ENCODE measurements at regions not wholly inside any gene's neighbourhood (a gene's known extent, or its start where the extent isn't known, plus 50 kb on each side); places are given as distances from the start of the nearest gene placed in this dataset.

DNA sequence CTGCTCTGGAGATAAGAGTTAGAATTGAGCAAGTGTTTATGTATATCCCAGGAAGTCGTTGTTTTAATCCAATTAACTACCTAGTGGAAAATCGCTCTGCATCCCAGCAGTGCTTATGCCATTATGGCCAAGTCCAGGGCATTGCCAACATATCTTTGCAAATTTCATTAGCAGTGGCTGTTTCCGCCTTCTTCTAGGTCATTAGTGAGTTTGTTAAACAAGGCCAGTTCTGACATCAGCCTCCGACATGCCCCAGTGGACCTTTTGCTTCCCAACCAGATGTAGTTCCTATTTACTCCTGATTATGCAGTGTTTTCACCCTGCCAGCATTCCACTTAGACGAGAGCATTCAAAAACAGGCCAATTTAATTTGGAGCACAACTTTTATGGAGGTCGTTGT, 106.8 kb upstream of the FAM78B start:
- no peaks in the 10 kb centered on the region for H3K36me3 ChIP-seq (ENCODE audit: control insufficient read depth, insufficient read depth, low read length)
- no peak overlapping the region for H3K4me3 ChIP-seq (ENCODE audit: low read length)
- no peaks in the 10 kb centered on the region for H3K9me3 ChIP-seq (ENCODE audit: control insufficient read depth, insufficient read depth, low read length)
- no CpG with 5 or more reads among the region's 6 CpGs for WGBS (ENCODE audit: insufficient coverage, insufficient read length)
- no peak for DNase-seq (ENCODE audit: low read depth, low spot score)
- no peaks in the 10 kb centered on the region for H3K27me3 ChIP-seq (ENCODE audit: control insufficient read depth, insufficient read depth, low read length)
- H3K4me1 ChIP-seq (ENCODE audit: control insufficient read depth, insufficient read depth, low read length), result peaks cover 2% of the 10 kb centered on the region; the same call in 1 of the 2 replicates
- H3K27ac ChIP-seq (ENCODE audit: low read length), result no peak overlapping the region

DNA sequence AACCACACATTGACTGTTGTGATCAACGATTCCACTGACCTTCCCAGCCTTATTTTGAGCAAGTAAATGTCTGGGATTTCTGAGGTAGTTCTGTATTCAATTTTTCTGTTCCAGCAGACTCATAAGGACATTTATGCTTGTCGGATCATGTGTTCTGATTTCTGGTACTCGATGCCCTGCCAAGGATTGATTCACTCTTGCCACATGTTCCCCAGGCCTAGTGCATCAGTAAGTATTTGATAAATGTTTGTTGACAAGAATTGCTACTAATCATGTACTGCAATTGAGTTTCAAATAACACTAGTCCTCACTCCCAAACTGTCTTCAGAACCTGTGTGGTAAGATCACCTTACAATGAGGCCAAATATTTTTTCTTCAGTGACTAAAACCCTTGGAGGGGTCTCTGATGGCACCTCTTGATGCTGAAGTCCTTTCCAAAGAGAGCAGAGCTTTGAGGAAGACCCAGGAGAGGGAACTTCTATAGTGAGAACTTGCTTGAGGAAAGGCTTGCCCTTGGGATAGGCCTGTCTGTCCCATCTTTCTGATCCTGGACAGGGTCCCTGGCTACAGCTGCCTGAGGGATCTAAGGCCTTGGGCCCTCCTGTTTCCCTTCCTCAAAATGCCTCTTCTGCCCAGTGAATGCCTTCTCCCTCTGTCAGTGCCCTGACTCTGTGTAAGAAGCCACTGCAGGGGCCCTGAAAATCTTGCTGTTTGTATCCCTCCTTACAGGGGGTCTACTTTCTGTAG, 115.8 kb upstream of the FAM78B start:
- no peak overlapping the region for H3K27ac ChIP-seq (ENCODE audit: low read length)
- WGBS (ENCODE audit: insufficient coverage, insufficient read length), result no CpG with 5 or more reads among the region's 3 CpGs
- no peaks in the 10 kb centered on the region for H3K36me3 ChIP-seq (ENCODE audit: control insufficient read depth, insufficient read depth, low read length)
- no peaks in the 10 kb centered on the region for H3K4me1 ChIP-seq (ENCODE audit: control insufficient read depth, insufficient read depth, low read length)
- no peaks in the 10 kb centered on the region for H3K27me3 ChIP-seq (ENCODE audit: control insufficient read depth, insufficient read depth, low read length)
- H3K9me3 ChIP-seq (ENCODE audit: control insufficient read depth, insufficient read depth, low read length), result no peaks in the 10 kb centered on the region; the same call in 1 of the 2 replicates
- DNase-seq (ENCODE audit: low read depth, low spot score), result no peak
- no peak overlapping the region for H3K4me3 ChIP-seq (ENCODE audit: low read length)

- Histone ChIP-seq H3K4me1 (ENCODE audit: control insufficient read depth, insufficient read depth, low read length) (no peaks in the 10 kb centered on the region), H3K27ac (ENCODE audit: low read length) (no peak overlapping the region), H3K4me3 (ENCODE audit: low read length) (no peak overlapping the region), H3K9me3 (ENCODE audit: control insufficient read depth, insufficient read depth, low read length) (no peaks in the 10 kb centered on the region; the same call in 1 of the 2 replicates), H3K36me3 (ENCODE audit: control insufficient read depth, insufficient read depth, low read length) (no peaks in the 10 kb centered on the region), H3K27me3 (ENCODE audit: control insufficient read depth, insufficient read depth, low read length) (no peaks in the 10 kb centered on the region)
- DNase-seq (ENCODE audit: low read depth, low spot score), result no peak
- WGBS (ENCODE audit: insufficient coverage, insufficient read length), result no CpG with 5 or more reads among the region's 6 CpGs
Observed at GRCh38 chr1:166283190-166283589, 116.4 kb upstream of the FAM78B start.

- DNase-seq (ENCODE audit: low read depth, low spot score), result no peak
- WGBS (ENCODE audit: insufficient coverage, insufficient read length), result no CpG with 5 or more reads among the region's 5 CpGs
Observed at GRCh38 chr1:166283600-166283999, 116.8 kb upstream of the FAM78B start.

GRCh38 chr1:166289309-166290050, 122.7 kb upstream of the FAM78B start:
- Histone ChIP-seq H3K36me3 (ENCODE audit: control insufficient read depth, insufficient read depth, low read length) (no peaks in the 10 kb centered on the region), H3K9me3 (ENCODE audit: control insufficient read depth, insufficient read depth, low read length) (no peaks in the 10 kb centered on the region; the same call in 1 of the 2 replicates), H3K27ac (ENCODE audit: low read length) (no peak overlapping the region), H3K4me1 (ENCODE audit: control insufficient read depth, insufficient read depth, low read length) (no peaks in the 10 kb centered on the region), H3K27me3 (ENCODE audit: control insufficient read depth, insufficient read depth, low read length) (no peaks in the 10 kb centered on the region; the same call in 1 of the 2 replicates), H3K4me3 (ENCODE audit: low read length) (no peak overlapping the region)
- no peak for DNase-seq (ENCODE audit: low read depth, low spot score)
- WGBS (ENCODE audit: insufficient coverage, insufficient read length), result no CpG with 5 or more reads among the region's 4 CpGs

More at GRCh38 chr1:166283600-166283999, 116.8 kb upstream of the FAM78B start:
- H3K4me3 ChIP-seq (ENCODE audit: low read length), result no peak overlapping the region
- H3K27me3 ChIP-seq (ENCODE audit: control insufficient read depth, insufficient read depth, low read length), result no peaks in the 10 kb centered on the region
- no peaks in the 10 kb centered on the region for H3K4me1 ChIP-seq (ENCODE audit: control insufficient read depth, insufficient read depth, low read length)
- H3K9me3 ChIP-seq (ENCODE audit: control insufficient read depth, insufficient read depth, low read length), result no peaks in the 10 kb centered on the region; the same call in 1 of the 2 replicates
- no peaks in the 10 kb centered on the region for H3K36me3 ChIP-seq (ENCODE audit: control insufficient read depth, insufficient read depth, low read length)
- H3K27ac ChIP-seq (ENCODE audit: low read length), result no peak overlapping the region

DNA sequence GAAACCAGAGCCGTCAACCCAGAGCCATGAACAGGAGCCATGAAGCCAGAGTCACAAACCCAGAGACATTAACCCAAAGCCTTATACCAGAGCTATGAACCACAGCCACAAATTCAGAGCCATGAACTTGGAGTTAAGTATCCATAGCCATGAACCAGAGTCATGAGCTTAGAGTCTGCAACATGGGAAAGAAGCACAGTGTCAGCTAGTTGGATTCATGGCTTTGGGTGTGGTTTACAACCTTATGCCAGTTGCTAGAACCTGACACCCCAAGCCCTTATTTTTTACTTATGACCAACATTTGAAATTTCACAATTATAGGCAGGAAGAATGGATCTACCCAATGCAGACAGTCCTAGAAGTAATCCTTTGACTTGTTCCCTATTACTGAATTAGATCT, 128.9 kb upstream of the FAM78B start:
- Histone ChIP-seq H3K27ac (ENCODE audit: low read length) (no peak overlapping the region), H3K36me3 (ENCODE audit: control insufficient read depth, insufficient read depth, low read length) (no peaks in the 10 kb centered on the region), H3K27me3 (ENCODE audit: control insufficient read depth, insufficient read depth, low read length) (no peaks in the 10 kb centered on the region; the same call in 1 of the 2 replicates), H3K9me3 (ENCODE audit: control insufficient read depth, insufficient read depth, low read length) (no peaks in the 10 kb centered on the region), H3K4me3 (ENCODE audit: low read length) (no peak overlapping the region), H3K4me1 (ENCODE audit: control insufficient read depth, insufficient read depth, low read length) (no peaks in the 10 kb centered on the region)
- WGBS (ENCODE audit: insufficient coverage, insufficient read length), result no CpG with 5 or more reads among the region's 1 CpG
- no peak for DNase-seq (ENCODE audit: low read depth, low spot score)

GRCh38 chr1:166297993-166298392, 131.2 kb upstream of the FAM78B start:
- H3K27ac ChIP-seq (ENCODE audit: low read length), result no peak overlapping the region
- H3K4me1 ChIP-seq (ENCODE audit: control insufficient read depth, insufficient read depth, low read length), result peaks cover 2% of the 10 kb centered on the region; the same call in 1 of the 2 replicates
- no peaks in the 10 kb centered on the region for H3K36me3 ChIP-seq (ENCODE audit: control insufficient read depth, insufficient read depth, low read length)
- H3K4me3 ChIP-seq (ENCODE audit: low read length), result no peak overlapping the region
- no CpG with 5 or more reads among the region's 1 CpG for WGBS (ENCODE audit: insufficient coverage, insufficient read length)
- no peaks in the 10 kb centered on the region for H3K9me3 ChIP-seq (ENCODE audit: control insufficient read depth, insufficient read depth, low read length)
- no peak for DNase-seq (ENCODE audit: low read depth, low spot score)
- H3K27me3 ChIP-seq (ENCODE audit: control insufficient read depth, insufficient read depth, low read length), result no peaks in the 10 kb centered on the region; the same call in 1 of the 2 replicates

- Histone ChIP-seq H3K4me1 (ENCODE audit: control insufficient read depth, insufficient read depth, low read length) (peaks cover 4% of the 10 kb centered on the region; the same call in 1 of the 2 replicates), H3K4me3 (ENCODE audit: low read length) (no peak overlapping the region), H3K27me3 (ENCODE audit: control insufficient read depth, insufficient read depth, low read length) (no peaks in the 10 kb centered on the region), H3K9me3 (ENCODE audit: control insufficient read depth, insufficient read depth, low read length) (no peaks in the 10 kb centered on the region), H3K27ac (ENCODE audit: low read length) (no peak overlapping the region), H3K36me3 (ENCODE audit: control insufficient read depth, insufficient read depth, low read length) (no peaks in the 10 kb centered on the region)
- WGBS (ENCODE audit: insufficient coverage, insufficient read length), result 100% methylated on average over 1 of the region's 5 CpGs
- DNase-seq (ENCODE audit: low read depth, low spot score), result no peak
Observed at GRCh38 chr1:166300767-166301166, 134.0 kb upstream of the FAM78B start.

GRCh38 chr1:166302989-166303758, 136.4 kb upstream of the FAM78B start:
- Histone ChIP-seq H3K36me3 (ENCODE audit: control insufficient read depth, insufficient read depth, low read length) (no peaks in the 10 kb centered on the region), H3K27me3 (ENCODE audit: control insufficient read depth, insufficient read depth, low read length) (no peaks in the 10 kb centered on the region; the same call in 1 of the 2 replicates), H3K27ac (ENCODE audit: low read length) (no peak overlapping the region), H3K4me1 (ENCODE audit: control insufficient read depth, insufficient read depth, low read length) (peaks cover 4% of the 10 kb centered on the region; the same call in 1 of the 2 replicates), H3K9me3 (ENCODE audit: control insufficient read depth, insufficient read depth, low read length) (no peaks in the 10 kb centered on the region), H3K4me3 (ENCODE audit: low read length) (no peak overlapping the region)
- no CpG with 5 or more reads among the region's 7 CpGs for WGBS (ENCODE audit: insufficient coverage, insufficient read length)
- no peak for DNase-seq (ENCODE audit: low read depth, low spot score)

DNA sequence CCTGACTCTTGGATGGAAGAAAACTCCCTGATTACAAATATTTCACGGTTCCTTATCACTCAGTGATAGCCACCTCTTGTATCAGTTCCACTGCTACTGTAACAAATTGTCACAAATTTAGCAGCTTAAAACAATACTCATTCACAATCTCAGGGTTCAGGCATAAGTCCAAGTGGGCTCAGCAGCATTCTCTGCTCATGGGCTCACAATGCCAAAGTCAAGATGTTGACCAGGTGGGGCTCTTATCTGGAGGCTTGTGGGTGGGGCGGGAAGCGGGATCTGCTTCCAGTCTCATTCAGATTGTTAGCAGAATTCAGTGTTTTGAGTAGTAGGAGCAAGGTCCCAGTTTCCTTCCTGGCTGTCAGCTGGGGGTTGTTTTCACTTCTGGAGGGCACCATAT, 137.3 kb upstream of the FAM78B start:
- H3K27me3 ChIP-seq (ENCODE audit: control insufficient read depth, insufficient read depth, low read length), result no peaks in the 10 kb centered on the region; the same call in 1 of the 2 replicates
- no peak for DNase-seq (ENCODE audit: low read depth, low spot score)
- peaks cover 4% of the 10 kb centered on the region; the same call in 1 of the 2 replicates for H3K4me1 ChIP-seq (ENCODE audit: control insufficient read depth, insufficient read depth, low read length)
- no CpG with 5 or more reads among the region's 3 CpGs for WGBS (ENCODE audit: insufficient coverage, insufficient read length)
- H3K4me3 ChIP-seq (ENCODE audit: low read length), result no peak overlapping the region
- H3K9me3 ChIP-seq (ENCODE audit: control insufficient read depth, insufficient read depth, low read length), result no peaks in the 10 kb centered on the region
- no peak overlapping the region for H3K27ac ChIP-seq (ENCODE audit: low read length)
- no peaks in the 10 kb centered on the region for H3K36me3 ChIP-seq (ENCODE audit: control insufficient read depth, insufficient read depth, low read length)
